ENCODE measurements at regions not wholly inside any gene's neighbourhood (a gene's known extent, or its start where the extent isn't known, plus 50 kb on each side); places are given as distances from the start of the nearest gene placed in this dataset.
"Not testable (repeated sequence)": the region's sequence is repeated elsewhere in the genome, so short reads cannot be mapped to it uniquely, and the experiment has no call there.

DNA sequence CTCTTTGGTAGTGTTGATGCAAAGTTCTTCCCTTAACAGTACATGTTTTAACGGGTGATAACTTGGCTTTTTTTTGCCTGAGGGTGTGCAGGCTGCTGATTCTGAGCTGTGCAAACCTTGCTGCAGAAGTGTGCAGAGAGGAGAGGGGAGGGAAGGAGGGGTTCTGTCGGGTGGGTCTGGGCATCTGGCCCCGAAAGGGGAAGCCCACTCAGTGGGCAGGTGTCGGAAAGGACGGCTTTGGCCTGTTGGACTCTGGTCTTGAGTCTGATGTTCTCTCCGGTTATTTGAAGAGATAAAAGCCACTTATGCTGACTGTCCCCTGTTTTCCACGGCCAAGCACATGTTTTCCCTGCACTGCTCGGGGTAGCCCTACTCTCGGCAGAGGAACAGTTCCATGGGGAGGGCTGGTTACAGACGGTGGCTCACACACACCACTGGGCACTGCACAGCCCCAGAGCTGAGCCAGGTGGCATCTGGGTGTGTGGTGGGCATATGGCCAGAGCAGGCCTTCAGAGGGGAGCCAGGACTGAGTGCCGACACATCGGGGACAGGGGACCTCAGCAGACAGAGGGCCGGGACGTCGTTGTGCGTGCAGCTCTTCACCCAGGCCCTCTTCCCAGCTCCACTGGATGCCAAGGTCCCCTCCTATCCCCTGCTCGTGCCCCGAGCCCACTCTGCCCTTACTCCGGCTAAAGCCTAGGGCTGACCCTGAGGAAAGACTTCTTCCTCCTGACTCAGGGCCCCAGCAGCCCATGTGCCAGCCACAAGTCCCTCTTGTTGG lies 93.2 kb downstream of the TEX29 start:
- no peak for DNase-seq (ENCODE audit: low read depth in 3 of 3)

DNA sequence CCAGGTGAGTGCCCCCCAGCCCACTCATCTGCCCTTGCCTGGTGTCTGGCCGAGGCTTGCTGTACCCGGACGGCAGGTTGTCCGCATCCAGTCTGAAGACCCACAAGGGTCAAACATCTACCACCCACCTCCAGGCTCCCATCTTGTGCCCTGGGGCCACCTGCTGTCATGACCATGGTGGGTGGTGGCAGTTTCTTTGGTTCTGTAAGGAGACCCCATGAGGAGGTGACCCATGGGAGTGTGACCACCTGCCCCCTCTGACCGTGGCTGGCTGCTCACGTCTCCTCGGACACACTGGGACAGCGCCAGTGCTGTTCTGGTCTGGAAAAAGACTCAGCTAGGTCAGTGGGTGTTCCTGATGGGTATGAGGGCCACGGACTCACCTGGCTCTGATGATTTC lies 93.9 kb downstream of the TEX29 start:
- DNase-seq (ENCODE audit: low read depth in 3 of 3): no peak

DNA sequence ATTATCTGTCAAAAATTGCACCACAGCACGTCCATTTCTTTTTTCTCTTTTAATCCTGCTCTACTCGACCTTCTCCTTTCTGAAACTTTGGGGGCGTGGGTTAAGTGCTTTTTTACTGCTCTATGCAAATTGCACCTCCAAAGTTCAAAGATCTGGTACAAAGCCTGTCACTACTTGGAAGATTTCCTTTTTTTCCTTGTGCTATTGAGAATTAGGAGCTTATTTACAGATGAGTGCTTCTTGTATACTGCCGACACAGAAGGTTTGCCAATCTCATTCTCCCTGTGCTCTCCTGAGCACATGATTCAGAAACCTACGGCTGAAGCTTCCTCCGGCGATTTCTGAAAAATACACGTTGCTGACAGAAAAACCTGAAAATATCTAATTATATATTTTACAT lies 94.8 kb downstream of the TEX29 start:
- no peak for DNase-seq (ENCODE audit: low read depth in 3 of 3)

- no peak for DNase-seq (ENCODE audit: low read depth in 3 of 3)
These were observed 95.3 kb downstream of the TEX29 start for GRCh38 chr13:111415765-111416164.

DNA sequence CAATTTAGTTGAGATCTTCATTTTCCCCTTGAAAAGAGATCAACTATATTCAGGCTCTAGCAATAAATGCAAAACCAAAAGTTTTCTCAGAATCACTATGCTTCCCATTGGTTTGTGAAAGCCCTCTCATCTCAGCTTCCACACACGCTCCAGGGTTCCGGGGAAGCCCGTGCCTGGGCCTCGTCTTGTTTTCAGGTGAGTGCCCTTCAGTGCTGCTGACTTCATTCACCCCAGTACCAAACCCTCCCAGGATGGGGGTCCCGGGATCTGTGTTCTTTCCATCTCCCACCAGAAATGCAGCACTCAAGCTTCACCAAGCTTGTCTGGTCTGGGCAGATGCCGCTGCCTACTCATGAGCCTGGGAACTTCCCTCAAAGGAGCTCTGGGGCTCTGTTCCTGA lies 97.7 kb downstream of the TEX29 start:
- no peak for DNase-seq (ENCODE audit: low read depth in 3 of 3)

- no peak for DNase-seq (ENCODE audit: low read depth in 3 of 3)
These were observed 99.9 kb downstream of the TEX29 start for GRCh38 chr13:111420113-111420876.

DNA sequence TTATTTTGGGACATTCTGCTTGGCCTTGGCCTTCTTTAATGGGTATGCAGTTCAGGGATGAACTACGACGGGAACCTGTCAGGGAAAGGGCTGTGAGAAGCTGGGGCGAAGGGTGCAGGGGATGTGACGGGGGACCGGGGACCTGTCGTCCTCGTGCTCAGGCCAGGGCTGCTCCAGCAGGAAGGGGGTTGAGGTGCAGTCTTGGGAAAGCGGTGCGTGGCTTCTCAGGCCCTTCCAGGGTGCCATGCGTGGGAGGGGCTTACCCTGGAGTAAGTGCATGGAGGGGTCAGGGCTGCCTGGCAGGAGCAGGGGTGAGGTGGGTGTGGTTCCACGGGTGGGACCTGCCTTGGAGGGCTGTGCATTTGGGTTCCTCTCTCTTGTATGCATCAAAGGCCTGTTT lies 100.8 kb downstream of the TEX29 start:
- no peak for DNase-seq (ENCODE audit: low read depth in 3 of 3)

DNA sequence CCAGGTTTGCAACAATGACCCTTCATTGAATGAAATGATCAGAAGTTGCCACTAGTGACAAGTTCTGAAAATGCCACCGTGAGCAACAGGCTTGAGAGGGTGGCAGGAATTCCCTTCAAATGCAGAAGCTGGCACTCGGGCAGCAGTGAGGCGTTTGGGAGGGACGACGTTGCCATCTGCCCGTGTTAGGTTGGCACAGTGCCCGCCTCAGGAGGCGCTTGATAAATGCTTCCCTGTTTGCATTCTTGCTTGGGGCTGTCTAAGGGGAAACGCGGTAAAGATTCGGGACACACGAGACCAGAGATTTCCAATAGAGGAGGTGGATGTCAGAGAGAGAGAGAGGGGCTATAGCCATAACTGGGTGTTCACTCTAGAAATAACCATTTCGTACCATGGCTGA lies 101.9 kb downstream of the TEX29 start:
- DNase-seq (ENCODE audit: low read depth in 3 of 3): no peak

DNA sequence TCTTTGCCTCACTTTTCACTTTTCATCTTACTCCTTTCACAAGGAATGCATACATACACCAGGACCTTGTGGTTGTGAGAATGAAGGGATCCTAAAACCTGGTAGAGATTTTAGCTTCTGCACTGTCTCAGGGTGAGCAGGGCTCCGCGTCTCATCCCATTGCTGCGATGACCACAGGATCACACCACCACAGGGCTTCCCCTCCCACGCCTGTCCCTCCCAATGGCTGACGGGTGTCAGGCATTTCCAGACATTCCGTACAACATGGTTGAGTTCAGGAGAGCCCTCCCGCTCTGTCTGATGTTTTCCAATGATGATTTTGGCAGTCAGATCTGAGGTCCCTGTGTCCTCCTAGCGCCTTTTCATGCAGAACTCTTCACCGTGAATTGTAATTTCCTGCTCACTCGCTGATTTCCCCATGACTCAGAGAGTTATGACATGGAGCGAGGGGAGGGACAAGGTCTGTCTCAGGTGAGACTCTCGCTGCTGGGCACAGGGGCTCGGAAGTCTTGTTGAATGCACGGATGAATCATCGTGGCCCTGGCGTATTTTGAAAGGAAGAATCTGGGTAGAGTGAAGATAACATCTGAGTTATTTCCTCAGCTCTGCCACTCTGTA lies 102.8 kb downstream of the TEX29 start:
- no peak for DNase-seq (ENCODE audit: low read depth in 3 of 3)

- DNase-seq (ENCODE audit: low read depth in 3 of 3): no peak
These were observed 103.7 kb downstream of the TEX29 start for GRCh38 chr13:111424134-111424533.

- DNase-seq (ENCODE audit: low read depth in 3 of 3): no peak
These were observed 104.9 kb downstream of the TEX29 start for GRCh38 chr13:111425326-111425725.

GRCh38 chr13:111429064-111429558 lies 108.7 kb downstream of the TEX29 start:
- DNase-seq (ENCODE audit: low read depth in 3 of 3): peak in 1 of 3 experiments; percentile 5

- no peak for DNase-seq (ENCODE audit: low read depth in 3 of 3)
These were observed 110.8 kb downstream of the TEX29 start for GRCh38 chr13:111431206-111431605.

DNA sequence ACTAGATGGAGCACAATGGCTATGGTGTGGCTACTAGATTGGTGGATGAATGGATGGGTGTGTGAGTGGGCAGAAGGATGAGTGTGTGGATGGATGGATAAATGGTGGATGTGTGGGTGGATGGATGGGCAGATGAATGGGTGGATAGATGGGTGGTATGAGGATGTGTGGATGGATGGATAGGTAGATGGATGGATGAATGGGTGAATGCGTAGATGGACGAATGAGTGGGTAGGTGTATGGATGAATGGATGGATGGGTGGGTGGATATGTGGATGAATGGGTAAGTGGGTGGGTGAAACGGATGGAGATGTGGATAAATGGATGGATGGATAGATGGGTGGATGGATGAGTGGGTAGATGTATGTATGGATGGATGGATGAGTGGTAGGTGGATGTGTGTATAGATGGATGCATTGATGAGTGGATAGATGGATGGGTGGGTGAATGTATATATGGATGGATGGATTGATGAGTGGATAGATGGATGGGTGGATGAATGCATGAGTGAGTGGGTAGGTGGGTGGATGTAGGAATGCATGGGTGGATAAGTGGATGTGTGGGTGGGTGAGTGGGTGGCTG lies 114.2 kb downstream of the TEX29 start:
- DNase-seq (ENCODE audit: low read depth in 3 of 3): no peak

- no peak for DNase-seq (ENCODE audit: low read depth in 3 of 3)
These were observed 116.0 kb downstream of the TEX29 start for GRCh38 chr13:111436446-111436845.

GRCh38 chr13:111437417-111437816 lies 117.0 kb downstream of the TEX29 start:
- no peak for DNase-seq (ENCODE audit: low read depth in 3 of 3)

DNA sequence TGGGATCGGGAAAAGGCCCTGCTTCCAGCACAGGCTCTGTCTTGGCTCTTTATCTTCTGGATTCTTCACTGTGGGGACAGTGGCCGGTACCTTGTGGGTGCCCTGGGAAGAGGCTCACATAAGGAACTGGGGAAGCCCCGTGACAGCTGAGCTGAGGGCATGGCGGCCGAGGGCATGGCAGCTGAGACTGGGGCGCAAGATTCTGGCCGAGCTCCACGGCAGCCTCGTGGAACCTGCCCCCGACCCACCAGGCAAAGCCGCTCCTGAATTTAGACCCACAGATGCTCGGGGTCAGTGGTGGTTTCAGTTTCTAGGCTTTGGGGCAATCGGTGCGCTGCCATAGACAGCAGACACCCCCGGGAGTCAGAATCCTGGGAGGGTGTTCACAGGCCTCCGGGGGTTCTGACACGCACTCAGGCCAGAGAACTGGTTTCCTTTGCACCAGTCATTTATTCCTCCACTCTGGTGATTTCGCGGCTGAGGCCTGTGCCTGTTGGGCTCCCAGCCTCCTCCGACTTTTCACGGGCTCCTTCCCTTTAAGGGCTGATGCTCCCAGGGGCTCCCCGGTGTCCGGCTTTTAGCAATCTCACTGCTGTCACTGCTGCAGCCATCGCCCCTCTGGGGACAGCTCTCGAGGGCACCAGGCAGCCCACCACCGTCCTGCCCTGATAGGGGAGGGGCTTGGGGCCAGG lies 117.6 kb downstream of the TEX29 start:
- no peak for DNase-seq (ENCODE audit: low read depth in 3 of 3)

- DNase-seq (ENCODE audit: low read depth in 3 of 3): not testable (repeated sequence)
These were observed 120.0 kb downstream of the TEX29 start for GRCh38 chr13:111440492-111440891.

DNA sequence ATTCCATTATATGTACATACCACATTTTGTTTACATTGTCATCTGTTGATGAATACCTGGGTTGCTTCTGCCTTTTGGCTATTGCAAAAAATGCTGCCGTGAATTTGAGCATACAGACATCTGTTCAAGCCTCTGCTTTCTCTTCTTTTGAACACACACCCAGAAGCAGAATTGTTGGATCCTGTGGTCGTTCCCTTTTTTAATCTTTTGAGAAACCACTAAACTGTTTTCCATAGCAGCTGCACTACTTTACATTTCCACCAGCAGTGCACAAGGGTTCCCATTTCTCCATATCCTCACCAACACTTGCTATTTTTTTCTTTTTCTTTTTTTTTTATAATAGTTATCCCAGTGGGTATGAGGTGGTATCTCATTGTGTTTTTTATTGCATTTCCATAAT lies 123.5 kb downstream of the TEX29 start:
- DNase-seq (ENCODE audit: low read depth in 3 of 3): no peak

GRCh38 chr13:111448504-111448903 lies 128.1 kb downstream of the TEX29 start:
- DNase-seq (ENCODE audit: low read depth in 3 of 3): no peak

- no peak for DNase-seq (ENCODE audit: low read depth in 3 of 3)
These were observed 128.6 kb downstream of the TEX29 start for GRCh38 chr13:111449041-111449440.

DNA sequence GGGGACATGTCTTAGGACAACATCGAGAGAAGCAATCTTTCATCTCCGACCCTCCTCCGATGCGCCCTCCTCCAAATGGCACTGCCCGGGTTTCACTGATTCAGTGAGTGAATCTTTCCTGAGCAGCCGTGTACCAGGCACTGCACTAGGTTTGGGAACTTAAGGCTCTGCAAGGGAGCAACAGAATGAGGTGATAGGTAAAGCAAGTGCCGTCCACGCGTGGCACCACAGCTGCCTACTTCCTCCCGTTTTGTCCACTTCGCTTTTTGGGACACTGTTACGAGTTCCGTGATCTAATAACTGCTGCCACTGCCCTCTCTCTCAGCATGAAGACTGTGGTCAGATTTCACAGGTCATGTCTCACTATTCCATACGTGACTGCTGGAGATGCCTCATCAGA lies 131.0 kb downstream of the TEX29 start:
- no peak for DNase-seq (ENCODE audit: low read depth in 3 of 3)

All from stimulated activated CD4-positive, alpha-beta T cell treated with anti-CD3 and anti-CD28 coated beads, TNF-alpha, amount 100 ng/mL, for 4 hours (primary cell).